Naive thymus-derived CD8-positive, alpha-beta T cell (primary cell): ENCODE measurements at regions not wholly inside any gene's neighbourhood (a gene's known extent, or its start where the extent isn't known, plus 50 kb on each side); places are given as distances from the start of the nearest gene placed in this dataset.

Experiments used
- ATAC-seq, 2 donors: fragments of 150-1000 bp; cut with Tn5 transposase in 1 of 2; sonication (Bioruptor Pico), chemical (Tn5 transposase) in 1 of 2; 1 replicate in 1 of 2; 2 replicates in 1 of 2; pipeline ENCODE4 v1.10.0; 2021; ENCODE audit warnings: mild to moderate bottlenecking in 2 of 2, moderate library complexity in 2 of 2
- POLR2A ChIA-PET: fragments of 350-600 bp; sonication (Branson Sonifier 250); formaldehyde crosslinking; loops from one replicate; lab custom pipeline; 2021; ENCODE audit warnings: antibody characterized with exemption; lab: Charles Lee
- DNase-seq, 10 donors: peaks; one replicate each; pipeline versions ENCODE4 v3.0.0 to v3.0.0-alpha.2; 2020 to 2022
- H3K27ac Mint-ChIP-seq, 10 donors: one replicate each; pipeline ENCODE4 v1.8.0; 2020 to 2022; ENCODE audit warnings: mild to moderate bottlenecking in 10 of 10, mixed read lengths in 10 of 10, moderate library complexity in 4 of 10, inconsistent platforms in 1 of 10
- H3K27me3 Mint-ChIP-seq, 5 donors: one replicate each; pipeline ENCODE4 v1.8.0; 2021 to 2022; ENCODE audit warnings: mixed read lengths in 5 of 5
- H3K36me3 Mint-ChIP-seq, 3 donors: one replicate each; pipeline ENCODE4 v1.8.0; 2020 to 2022; ENCODE audit warnings: mixed read lengths in 3 of 3, mild to moderate bottlenecking in 2 of 3, inconsistent platforms in 1 of 3
- H3K4me1 Mint-ChIP-seq, 4 donors: one replicate each; pipeline ENCODE4 v1.8.0; 2021 to 2022; ENCODE audit warnings: mixed read lengths in 4 of 4
- H3K4me3 Mint-ChIP-seq, 10 donors: one replicate each; pipeline ENCODE4 v1.8.0; 2020 to 2022; ENCODE audit warnings: mild to moderate bottlenecking in 10 of 10, mixed read lengths in 10 of 10, moderate library complexity in 6 of 10, inconsistent platforms in 1 of 10
- H3K9me3 Mint-ChIP-seq, 9 donors: one replicate each; pipeline ENCODE4 v1.8.0; 2020 to 2022; ENCODE audit warnings: mixed read lengths in 9 of 9, mild to moderate bottlenecking in 3 of 9, inconsistent platforms in 1 of 9, moderate library complexity in 1 of 9

- ATAC-seq (no peak), DNase-seq (no peak)
- Mint-ChIP-seq H3K27ac (peak overlapping the region in 2 of 10 donors; percentile 1 to 53), H3K4me1 (peaks cover 0 to 23% (median 0%) of the 10 kb centered on the region in 4 donors), H3K27me3 (peaks cover 2 to 13% (median 8%) of the 10 kb centered on the region in 5 donors), H3K36me3 (peaks cover 0 to 5% (median 0%) of the 10 kb centered on the region in 3 donors), H3K4me3 (no peak overlapping the region), H3K9me3 (peaks cover 0 to 9% (median 0%) of the 10 kb centered on the region in 9 donors)
- POLR2A ChIA-PET = no interaction called here
Observed at GRCh38 chr20:48358176-48359054, 469.4 kb downstream of the PREX1 start.

- Mint-ChIP-seq H3K4me1 (peaks cover 0 to 22% (median 0%) of the 10 kb centered on the region in 4 donors), H3K4me3 (no peak overlapping the region), H3K36me3 (peaks cover 0 to 5% (median 0%) of the 10 kb centered on the region in 3 donors), H3K27ac (no peak overlapping the region), H3K9me3 (peaks cover 0 to 9% (median 0%) of the 10 kb centered on the region in 9 donors), H3K27me3 (peaks cover 4 to 13% (median 9%) of the 10 kb centered on the region in 5 donors)
- POLR2A ChIA-PET = no interaction called here
- DNase-seq (no peak), ATAC-seq (no peak)
Observed at GRCh38 chr20:48357714-48358113, 470.1 kb downstream of the PREX1 start.

- ATAC-seq (no peak), DNase-seq (no peak)
- peaks cover 8 to 13% (median 10%) of the 10 kb centered on the region in 5 donors for H3K27me3 Mint-ChIP-seq
- H3K4me1 Mint-ChIP-seq = peaks cover 0 to 14% (median 0%) of the 10 kb centered on the region in 4 donors
- no peak overlapping the region for H3K27ac Mint-ChIP-seq
- H3K4me3 Mint-ChIP-seq = no peak overlapping the region
- H3K9me3 Mint-ChIP-seq = peaks cover 0 to 13% (median 0%) of the 10 kb centered on the region in 9 donors
- POLR2A ChIA-PET = no interaction called here
- H3K36me3 Mint-ChIP-seq = peaks cover 0 to 5% (median 0%) of the 10 kb centered on the region in 3 donors
Observed at GRCh38 chr20:48354903-48355302, 472.9 kb downstream of the PREX1 start.

DNA sequence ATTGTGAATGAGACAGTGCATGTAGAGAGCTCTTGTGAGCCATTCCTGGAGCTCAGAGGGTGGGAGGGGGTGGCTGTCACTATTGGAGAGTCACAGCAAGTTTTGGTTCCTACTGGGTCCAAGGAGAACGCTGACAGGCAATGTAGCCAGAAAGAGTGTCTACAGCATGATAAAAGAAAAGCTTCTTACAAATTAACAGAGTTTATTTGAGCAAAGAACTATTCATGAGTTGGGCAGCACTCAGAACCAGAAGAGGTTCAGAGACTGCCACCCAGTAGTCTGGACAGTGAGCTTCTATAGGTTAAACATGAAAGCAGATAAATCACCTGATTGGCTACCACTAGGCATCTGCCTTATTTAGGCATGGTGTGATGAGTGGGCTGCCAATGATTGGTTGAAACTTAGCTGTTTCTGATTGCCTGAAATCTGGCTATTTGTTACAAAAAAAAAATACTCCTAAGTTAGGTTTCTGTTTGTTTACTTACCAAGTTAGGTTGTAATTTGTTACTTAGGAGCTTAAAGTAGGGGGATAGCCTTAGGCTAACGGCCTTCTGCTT lies 473.4 kb downstream of the PREX1 start:
- Mint-ChIP-seq H3K36me3 (peaks cover 0 to 5% (median 0%) of the 10 kb centered on the region in 3 donors), H3K4me3 (no peak overlapping the region), H3K27me3 (peaks cover 3 to 15% (median 10%) of the 10 kb centered on the region in 5 donors), H3K27ac (no peak overlapping the region), H3K9me3 (peaks cover 0 to 13% (median 0%) of the 10 kb centered on the region in 9 donors), H3K4me1 (peaks cover 0 to 9% (median 0%) of the 10 kb centered on the region in 4 donors)
- DNase-seq (no peak), ATAC-seq (no peak)
- POLR2A ChIA-PET = no interaction called here

DNA sequence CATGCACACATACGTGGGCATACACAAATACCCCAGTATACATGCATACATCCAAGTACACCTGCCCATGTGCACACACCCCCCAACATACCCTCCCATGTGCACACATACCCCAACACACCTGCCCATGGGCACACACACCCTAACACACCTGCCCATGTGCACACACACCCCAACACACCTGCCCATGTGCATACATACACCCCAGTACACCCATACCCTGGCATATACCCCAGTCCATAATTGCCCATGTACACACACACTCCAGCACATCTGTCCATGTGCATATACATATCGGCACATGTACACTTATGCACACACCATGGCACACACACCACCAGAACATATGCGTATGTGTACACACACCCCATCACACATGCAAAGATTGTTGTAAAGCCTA lies 475.2 kb downstream of the PREX1 start:
- H3K4me3 Mint-ChIP-seq = no peak overlapping the region
- H3K36me3 Mint-ChIP-seq = peaks cover 0 to 5% (median 0%) of the 10 kb centered on the region in 3 donors
- ATAC-seq = no peak
- peaks cover 3 to 18% (median 12%) of the 10 kb centered on the region in 5 donors for H3K27me3 Mint-ChIP-seq
- no peak for DNase-seq
- POLR2A ChIA-PET = no interaction called here
- H3K27ac Mint-ChIP-seq = no peak overlapping the region
- H3K9me3 Mint-ChIP-seq = peaks cover 0 to 13% (median 1%) of the 10 kb centered on the region in 9 donors
- H3K4me1 Mint-ChIP-seq = no peaks in the 10 kb centered on the region

GRCh38 chr20:48352042-48352441 lies 475.8 kb downstream of the PREX1 start:
- H3K9me3 Mint-ChIP-seq = peaks cover 0 to 13% (median 2%) of the 10 kb centered on the region in 9 donors
- DNase-seq (no peak), ATAC-seq (no peak)
- peaks cover 3 to 18% (median 10%) of the 10 kb centered on the region in 5 donors for H3K27me3 Mint-ChIP-seq
- POLR2A ChIA-PET = no interaction called here
- H3K4me3 Mint-ChIP-seq = no peak overlapping the region
- H3K27ac Mint-ChIP-seq = no peak overlapping the region
- peaks cover 0 to 5% (median 0%) of the 10 kb centered on the region in 3 donors for H3K36me3 Mint-ChIP-seq
- no peaks in the 10 kb centered on the region for H3K4me1 Mint-ChIP-seq

DNA sequence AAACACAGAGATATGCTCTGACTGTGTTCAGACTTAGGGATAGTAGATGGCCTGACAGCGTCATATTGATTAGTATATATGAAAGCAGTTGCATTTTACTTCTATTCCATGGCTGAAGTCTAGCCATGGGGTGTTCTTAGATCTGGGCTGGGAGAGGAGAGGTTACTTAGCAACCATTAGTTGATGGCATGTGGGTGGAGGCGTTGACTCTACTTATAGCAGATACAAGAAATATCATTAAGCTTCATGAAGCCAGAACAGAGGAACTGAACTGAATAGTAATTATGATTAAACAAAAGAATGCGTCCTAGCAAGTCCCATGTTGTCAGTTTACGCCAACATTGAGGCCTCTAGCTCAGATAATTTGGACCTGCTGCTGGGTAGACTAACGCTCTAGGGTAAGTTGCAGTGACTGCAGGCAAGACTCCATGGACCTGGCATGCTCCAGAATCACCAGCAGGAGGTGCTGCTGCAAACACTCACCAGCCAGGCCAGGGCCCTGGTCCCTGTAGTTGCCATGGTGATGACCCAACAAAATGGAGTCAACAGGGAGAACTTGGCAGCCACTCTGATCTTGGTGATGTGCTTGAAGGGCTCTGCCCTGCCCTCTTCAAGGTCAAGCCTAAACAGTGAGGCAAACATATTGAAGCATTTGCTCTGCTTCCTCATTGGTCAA lies 477.3 kb downstream of the PREX1 start:
- Mint-ChIP-seq H3K4me3 (no peak overlapping the region), H3K9me3 (peaks cover 0 to 13% (median 2%) of the 10 kb centered on the region in 9 donors), H3K27me3 (peaks cover 5 to 18% (median 11%) of the 10 kb centered on the region in 5 donors), H3K36me3 (peaks cover 0 to 3% (median 0%) of the 10 kb centered on the region in 3 donors), H3K27ac (no peak overlapping the region), H3K4me1 (no peaks in the 10 kb centered on the region)
- DNase-seq = no peak
- no peak for ATAC-seq
- POLR2A ChIA-PET = no interaction called here

DNA sequence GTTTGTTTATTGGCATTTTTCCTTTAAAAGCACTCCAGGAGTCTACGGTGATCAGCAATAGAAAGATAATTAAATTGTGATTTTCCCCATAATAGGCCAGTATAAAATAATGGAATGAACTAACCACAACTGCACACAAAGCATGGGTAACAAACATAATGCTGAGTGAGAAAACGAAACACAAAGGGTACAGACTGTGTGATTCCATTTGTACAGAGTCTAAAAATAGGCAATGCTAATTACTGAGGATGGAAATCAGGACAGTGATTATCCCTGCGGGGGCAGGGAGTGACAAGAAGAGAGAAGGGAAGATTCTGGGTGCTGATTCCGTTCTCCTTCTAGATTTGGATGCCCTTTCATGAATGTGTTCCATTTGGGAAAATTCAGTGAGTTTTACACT lies 478.1 kb downstream of the PREX1 start:
- ATAC-seq (no peak), DNase-seq (no peak)
- H3K36me3 Mint-ChIP-seq = peaks cover 0 to 3% (median 0%) of the 10 kb centered on the region in 3 donors
- H3K9me3 Mint-ChIP-seq = peaks cover 0 to 13% (median 2%) of the 10 kb centered on the region in 9 donors
- H3K4me3 Mint-ChIP-seq = no peak overlapping the region
- H3K4me1 Mint-ChIP-seq = no peaks in the 10 kb centered on the region
- H3K27me3 Mint-ChIP-seq = peaks cover 5 to 18% (median 11%) of the 10 kb centered on the region in 5 donors
- no peak overlapping the region for H3K27ac Mint-ChIP-seq
- POLR2A ChIA-PET = no interaction called here

GRCh38 chr20:48348022-48348421 lies 479.8 kb downstream of the PREX1 start:
- POLR2A ChIA-PET = no interaction called here
- ATAC-seq = no peak
- Mint-ChIP-seq H3K9me3 (peaks cover 0 to 7% (median 0%) of the 10 kb centered on the region in 9 donors), H3K4me3 (no peak overlapping the region), H3K36me3 (no peaks in the 10 kb centered on the region), H3K4me1 (no peaks in the 10 kb centered on the region), H3K27me3 (peaks cover 10 to 28% (median 12%) of the 10 kb centered on the region in 5 donors), H3K27ac (no peak overlapping the region)
- DNase-seq = no peak

DNA sequence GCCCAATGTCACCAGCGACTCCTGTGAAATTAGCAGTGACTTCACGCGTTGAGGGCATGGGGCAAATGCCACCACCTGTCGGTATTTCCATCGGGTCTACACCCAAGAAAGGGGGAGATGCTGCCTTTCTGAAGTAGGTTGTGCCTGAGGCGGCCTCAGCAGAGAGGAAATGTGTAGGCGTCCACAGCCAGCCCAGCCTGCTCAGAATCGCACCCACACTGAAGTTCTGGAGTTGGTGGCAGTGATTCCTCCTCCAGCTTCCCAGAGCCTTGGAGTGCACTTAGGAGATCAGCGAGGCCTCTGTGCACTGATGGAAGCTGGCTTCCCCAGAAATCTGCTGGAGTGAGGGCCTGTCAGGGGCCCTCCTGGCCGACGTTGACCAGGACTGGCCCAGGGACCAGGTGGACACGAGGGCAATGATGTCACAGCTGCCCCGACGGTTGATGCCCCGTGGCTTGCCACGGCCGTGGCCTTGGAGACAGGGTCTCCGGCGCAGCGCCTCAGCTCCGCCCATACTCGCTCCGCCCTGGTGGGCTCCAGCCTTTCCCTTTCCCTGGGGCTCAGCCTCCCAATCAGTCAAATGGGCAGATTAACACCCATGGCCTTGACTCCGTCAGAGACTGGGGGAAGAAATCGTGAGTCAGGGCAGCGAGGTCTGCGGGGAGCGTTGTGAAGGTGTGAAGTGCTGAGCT lies 484.8 kb downstream of the PREX1 start:
- Mint-ChIP-seq H3K4me3 (no peak overlapping the region), H3K36me3 (no peaks in the 10 kb centered on the region), H3K9me3 (peaks cover 0 to 2% (median 0%) of the 10 kb centered on the region in 9 donors), H3K4me1 (peaks cover 0 to 2% (median 0%) of the 10 kb centered on the region in 4 donors), H3K27me3 (peaks cover 8 to 38% (median 20%) of the 10 kb centered on the region in 5 donors), H3K27ac (no peak overlapping the region)
- ATAC-seq (no peak), DNase-seq (no peak)
- POLR2A ChIA-PET = no interaction called here

DNA sequence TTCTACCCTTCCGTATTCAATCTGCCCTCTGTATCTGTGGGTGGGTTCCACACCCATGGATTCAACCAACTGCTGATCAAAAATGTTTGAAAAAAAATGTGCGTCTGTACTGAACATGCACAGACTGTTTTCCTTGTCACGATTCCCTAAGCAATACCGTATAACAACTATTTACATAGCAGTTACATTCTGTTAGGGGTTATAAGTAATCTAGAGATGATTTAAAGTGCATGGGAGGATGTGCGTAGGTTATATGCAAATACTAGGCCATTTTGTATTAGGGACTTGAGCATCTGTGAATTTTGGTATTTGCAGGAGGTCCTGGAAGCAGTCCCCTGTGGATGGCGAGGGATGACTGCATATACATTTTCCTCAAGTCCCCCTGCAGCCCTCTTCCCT lies 486.9 kb downstream of the PREX1 start:
- ATAC-seq = no peak
- H3K27me3 Mint-ChIP-seq = peaks cover 9 to 47% (median 18%) of the 10 kb centered on the region in 5 donors
- POLR2A ChIA-PET = no interaction called here

More for the DNA sequence above, 486.9 kb downstream of the PREX1 start:
- no peak overlapping the region for H3K4me3 Mint-ChIP-seq
- no peaks in the 10 kb centered on the region for H3K36me3 Mint-ChIP-seq
- no peak for DNase-seq
- H3K27ac Mint-ChIP-seq = no peak overlapping the region
- peaks cover 0 to 2% (median 0%) of the 10 kb centered on the region in 4 donors for H3K4me1 Mint-ChIP-seq
- peaks cover 0 to 9% (median 0%) of the 10 kb centered on the region in 9 donors for H3K9me3 Mint-ChIP-seq
